Tibial nerve (tissue), 3 donors: ENCODE measurements at regions not wholly inside any gene's neighbourhood (a gene's known extent, or its start where the extent isn't known, plus 50 kb on each side); places are given as distances from the start of the nearest gene placed in this dataset.

Experiments
- CTCF ChIP-seq, 5 experiments: fragments of 200-600 bp in 3 of 5; fragments of 450-650 bp in 2 of 5; sonication (generic) in 3 of 5; IDR thresholded peaks; one replicate each; pipeline ENCODE4 v1.5.1; 2016 to 2019; ENCODE audit warnings: antibody characterized with exemption in 5 of 5, mild to moderate bottlenecking in 3 of 5, moderate library complexity in 2 of 5
- POLR2A ChIP-seq, 2 donors: fragments of 450-650 bp; IDR thresholded peaks; one replicate each; pipeline ENCODE4 v1.6.1; 2017; ENCODE audit warnings: antibody characterized with exemption in 2 of 2, mild to moderate bottlenecking in 2 of 2, moderate library complexity in 2 of 2

- no peak for TF ChIP-seq CTCF (IDR thresholded peaks at IDR 0.05)
- TF ChIP-seq POLR2A (IDR thresholded peaks at IDR 0.05): no peak
Measured at GRCh38 chr5:164332349-164333196, 827.2 kb downstream of the MAT2B start.
